ENCODE measurements at regions not wholly inside any gene's neighbourhood (a gene's known extent, or its start where the extent isn't known, plus 50 kb on each side); places are given as distances from the start of the nearest gene placed in this dataset.

DNA sequence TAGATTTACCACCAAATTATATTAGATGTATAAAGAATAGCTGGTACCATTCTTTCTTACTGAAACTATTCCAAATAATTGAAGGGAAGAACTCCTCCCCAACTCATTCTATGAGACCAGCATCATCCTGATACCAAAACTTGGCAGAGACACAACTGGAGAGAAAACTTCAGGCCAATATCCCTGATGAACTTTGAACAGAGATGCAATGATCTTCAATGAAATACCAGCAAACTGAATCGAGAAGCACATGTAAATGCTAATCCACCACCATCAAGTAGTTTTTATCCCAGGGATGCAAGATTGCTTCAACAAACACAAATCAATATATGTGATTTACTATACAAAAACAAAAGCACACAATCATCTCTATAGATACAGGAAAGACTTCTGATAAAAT, 329.8 kb downstream of the RDH14 start:
- TF ChIP-seq MAFK (IDR thresholded peaks at IDR 0.05; ENCODE audit: low read depth, low read length) (no peak), CTBP2 (IDR thresholded peaks at IDR 0.05; ENCODE audit: borderline replicate concordance, insufficient read depth, insufficient read length, low read length) (no peak), EZH2 (IDR thresholded peaks at IDR 0.05; ENCODE audit: low read depth, low read length, severe bottlenecking) (no peak)
